ENCODE measurements at regions not wholly inside any gene's neighbourhood (a gene's known extent, or its start where the extent isn't known, plus 50 kb on each side); places are given as distances from the start of the nearest gene placed in this dataset.

- TF ChIP-seq CTCF (IDR thresholded peaks at IDR 0.05) (no peak), POLR2A (IDR thresholded peaks at IDR 0.05) (no peak)
Observed at GRCh38 chr2:8030573-8031303, 651.1 kb upstream of the ID2 start.

All from adrenal gland (tissue), 5 donors.